OCI-LY3 (cell line): ENCODE measurements at regions not wholly inside any gene's neighbourhood (a gene's known extent, or its start where the extent isn't known, plus 50 kb on each side); places are given as distances from the start of the nearest gene placed in this dataset.

Source experiments
- EZH2phosphoT487 ChIP-seq: fragments of 200-600 bp; shearing (Covaris generic); IDR thresholded peaks from 2 replicates; pipeline ENCODE4 v1.6.1; 2018; ENCODE audit warnings: antibody characterized with exemption, mixed run types, low read depth
- TF ChIP-seq, protein P1 (sequence below): fragments of 200-600, 300-600 bp; sonication (generic); IDR thresholded peaks from 2 replicates; pipeline ENCODE4 v1.5.1; 2014; ENCODE audit warnings: antibody characterized with exemption, low read length, low read depth

DNA sequence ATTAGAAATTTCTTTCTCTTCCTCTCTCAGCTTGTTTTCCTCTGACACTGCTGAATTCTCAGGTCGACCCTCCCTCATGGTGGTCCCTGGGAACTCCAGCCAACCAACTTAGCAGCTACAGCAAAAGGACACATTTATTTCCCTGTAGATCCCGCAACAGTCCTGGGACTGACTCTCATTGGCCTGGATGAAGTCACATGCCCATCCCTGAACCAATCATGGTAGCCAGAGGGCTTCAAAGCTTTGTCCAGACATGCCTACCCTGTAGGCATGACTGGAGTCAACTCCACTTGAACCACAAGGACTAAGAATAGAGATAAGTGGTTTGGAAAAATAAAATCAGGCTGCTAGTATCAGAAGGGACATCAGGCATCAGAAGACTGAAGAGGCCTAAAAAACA lies 84.6 kb upstream of the LRRC55 start:
- TF ChIP-seq, protein P1, sequence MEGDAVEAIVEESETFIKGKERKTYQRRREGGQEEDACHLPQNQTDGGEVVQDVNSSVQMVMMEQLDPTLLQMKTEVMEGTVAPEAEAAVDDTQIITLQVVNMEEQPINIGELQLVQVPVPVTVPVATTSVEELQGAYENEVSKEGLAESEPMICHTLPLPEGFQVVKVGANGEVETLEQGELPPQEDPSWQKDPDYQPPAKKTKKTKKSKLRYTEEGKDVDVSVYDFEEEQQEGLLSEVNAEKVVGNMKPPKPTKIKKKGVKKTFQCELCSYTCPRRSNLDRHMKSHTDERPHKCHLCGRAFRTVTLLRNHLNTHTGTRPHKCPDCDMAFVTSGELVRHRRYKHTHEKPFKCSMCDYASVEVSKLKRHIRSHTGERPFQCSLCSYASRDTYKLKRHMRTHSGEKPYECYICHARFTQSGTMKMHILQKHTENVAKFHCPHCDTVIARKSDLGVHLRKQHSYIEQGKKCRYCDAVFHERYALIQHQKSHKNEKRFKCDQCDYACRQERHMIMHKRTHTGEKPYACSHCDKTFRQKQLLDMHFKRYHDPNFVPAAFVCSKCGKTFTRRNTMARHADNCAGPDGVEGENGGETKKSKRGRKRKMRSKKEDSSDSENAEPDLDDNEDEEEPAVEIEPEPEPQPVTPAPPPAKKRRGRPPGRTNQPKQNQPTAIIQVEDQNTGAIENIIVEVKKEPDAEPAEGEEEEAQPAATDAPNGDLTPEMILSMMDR, result no peak
- TF ChIP-seq EZH2phosphoT487, result no peak
